ENCODE measurements at regions not wholly inside any gene's neighbourhood (a gene's known extent, or its start where the extent isn't known, plus 50 kb on each side); places are given as distances from the start of the nearest gene placed in this dataset.
"Not testable (repeated sequence)": the region's sequence is repeated elsewhere in the genome, so short reads cannot be mapped to it uniquely, and the experiment has no call there.

DNA sequence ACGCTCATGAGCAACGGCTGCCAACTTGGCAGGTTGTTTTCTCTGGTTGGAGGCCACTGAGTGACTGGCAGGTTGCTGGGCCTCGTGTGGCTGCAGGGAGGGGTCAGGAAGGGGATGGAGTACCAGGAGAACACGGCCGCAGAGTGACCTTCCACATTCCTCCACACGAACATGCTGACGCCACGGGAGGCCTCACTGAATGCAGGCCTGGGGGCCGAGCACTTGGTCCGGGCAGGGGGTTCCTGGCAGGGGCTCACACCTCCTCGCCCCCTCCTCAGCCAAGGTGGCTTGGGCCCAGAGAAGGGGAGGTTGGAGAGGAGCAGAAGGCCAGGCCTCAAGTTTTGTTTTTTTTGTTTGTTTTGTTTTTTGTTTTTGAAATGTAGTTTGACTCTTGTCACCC lies 98.5 kb upstream of the PRDM7 start:
- TF ChIP-seq, protein P1, sequence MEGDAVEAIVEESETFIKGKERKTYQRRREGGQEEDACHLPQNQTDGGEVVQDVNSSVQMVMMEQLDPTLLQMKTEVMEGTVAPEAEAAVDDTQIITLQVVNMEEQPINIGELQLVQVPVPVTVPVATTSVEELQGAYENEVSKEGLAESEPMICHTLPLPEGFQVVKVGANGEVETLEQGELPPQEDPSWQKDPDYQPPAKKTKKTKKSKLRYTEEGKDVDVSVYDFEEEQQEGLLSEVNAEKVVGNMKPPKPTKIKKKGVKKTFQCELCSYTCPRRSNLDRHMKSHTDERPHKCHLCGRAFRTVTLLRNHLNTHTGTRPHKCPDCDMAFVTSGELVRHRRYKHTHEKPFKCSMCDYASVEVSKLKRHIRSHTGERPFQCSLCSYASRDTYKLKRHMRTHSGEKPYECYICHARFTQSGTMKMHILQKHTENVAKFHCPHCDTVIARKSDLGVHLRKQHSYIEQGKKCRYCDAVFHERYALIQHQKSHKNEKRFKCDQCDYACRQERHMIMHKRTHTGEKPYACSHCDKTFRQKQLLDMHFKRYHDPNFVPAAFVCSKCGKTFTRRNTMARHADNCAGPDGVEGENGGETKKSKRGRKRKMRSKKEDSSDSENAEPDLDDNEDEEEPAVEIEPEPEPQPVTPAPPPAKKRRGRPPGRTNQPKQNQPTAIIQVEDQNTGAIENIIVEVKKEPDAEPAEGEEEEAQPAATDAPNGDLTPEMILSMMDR (IDR thresholded peaks at IDR 0.05 in 4 of 5, conservative IDR thresholded peaks at IDR 0.05 in 1 of 5): not testable (repeated sequence)
- TF ChIP-seq POLR2A (IDR thresholded peaks at IDR 0.05): not testable (repeated sequence)

Data from gastrocnemius medialis (tissue), 4 donors.